ENCODE measurements at regions not wholly inside any gene's neighbourhood (a gene's known extent, or its start where the extent isn't known, plus 50 kb on each side); places are given as distances from the start of the nearest gene placed in this dataset.

DNA sequence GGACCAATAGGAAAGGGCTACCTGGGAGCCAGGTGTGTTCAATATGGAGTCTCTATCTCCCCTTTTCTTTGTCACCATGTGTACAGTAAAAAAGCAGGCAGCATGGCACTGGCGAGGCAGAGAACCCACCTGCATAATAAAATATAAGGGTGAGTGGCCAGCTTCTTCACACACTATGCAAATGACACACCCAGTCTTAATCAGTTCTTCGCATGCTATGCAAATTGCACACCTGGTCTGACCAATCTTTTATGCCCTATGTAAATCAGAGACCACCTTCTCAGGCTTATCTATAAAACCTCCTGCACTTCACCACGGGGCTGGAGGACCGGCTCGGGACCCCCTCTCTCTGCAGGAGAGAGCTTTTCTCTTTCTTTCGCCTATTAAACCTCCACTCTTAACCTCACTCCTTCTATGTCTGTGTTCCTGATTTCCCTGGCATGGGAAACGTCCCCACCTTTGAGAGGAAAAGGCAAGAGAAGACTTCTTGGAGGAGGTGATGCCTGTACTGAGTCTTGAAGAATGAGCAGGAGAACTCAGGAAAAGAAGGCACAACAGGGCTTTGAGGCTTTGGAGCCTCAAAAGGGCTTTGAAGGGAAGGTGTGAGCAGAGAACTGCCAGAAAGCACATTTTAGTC is 502.1 kb downstream of the GRIN2A start:
- TF ChIP-seq, protein P1, sequence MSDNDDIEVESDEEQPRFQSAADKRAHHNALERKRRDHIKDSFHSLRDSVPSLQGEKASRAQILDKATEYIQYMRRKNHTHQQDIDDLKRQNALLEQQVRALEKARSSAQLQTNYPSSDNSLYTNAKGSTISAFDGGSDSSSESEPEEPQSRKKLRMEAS (IDR thresholded peaks at IDR 0.05; ENCODE audit: insufficient read depth, insufficient read length): no peak
- dilution Hi-C loops (cut with MboI; ENCODE audit: extremely low pct_ligation_motif_present, low sequenced_read_pairs): no loop called here
- CTCF ChIA-PET: no interaction called here

DNA sequence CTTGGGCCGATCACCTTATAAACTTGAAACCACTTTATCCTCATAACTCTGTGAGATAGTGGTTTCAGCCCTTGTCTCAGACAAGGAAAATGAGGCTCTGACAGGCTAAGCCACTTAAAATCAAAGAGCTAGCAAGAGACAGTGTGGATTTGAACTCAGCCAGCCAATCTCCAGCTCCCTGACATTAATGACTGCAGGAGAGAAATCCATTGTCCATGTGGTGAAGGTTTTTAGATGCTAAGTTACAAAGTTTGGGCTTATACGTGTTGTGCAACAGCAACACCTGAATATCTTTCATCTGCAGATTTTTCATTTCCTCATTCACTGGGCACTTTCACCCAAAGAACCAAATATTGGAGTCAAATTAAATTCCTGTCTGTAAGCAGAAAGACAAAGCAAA is 501.3 kb downstream of the GRIN2A start:
- Histone ChIP-seq H3K4me2 (ENCODE audit: insufficient read depth, low read length) (no peak overlapping the region), H3K9me1 (replicated peaks; ENCODE audit: control insufficient read depth, extremely low read depth, insufficient read depth, low read length) (no peaks in the 10 kb centered on the region), H3K4me1 (ENCODE audit: control insufficient read depth, extremely low read depth, insufficient read depth, low read length) (no peaks in the 10 kb centered on the region), H3K9me3 (replicated peaks; ENCODE audit: control insufficient read depth, insufficient read depth, low read length) (no peaks in the 10 kb centered on the region), H3K27ac (ENCODE audit: insufficient read depth, low read depth, low read length) (no peak overlapping the region), H3K27me3 (ENCODE audit: control insufficient read depth in 2 of 2, insufficient read depth in 2 of 2, low read length in 2 of 2) (no peaks in the 10 kb centered on the region), H3K79me2 (ENCODE audit: control insufficient read depth, insufficient read depth, low read length) (no peaks in the 10 kb centered on the region), H3K36me3 (ENCODE audit: control insufficient read depth in 2 of 2, extremely low read depth in 1 of 2, insufficient read depth in 2 of 2, low read length in 2 of 2) (no peaks in the 10 kb centered on the region), H4K20me1 (replicated peaks; ENCODE audit: control insufficient read depth, extremely low read depth, insufficient read depth, low read length) (no peaks in the 10 kb centered on the region), H3K9ac (replicated peaks; ENCODE audit: extremely low read depth, insufficient read depth, low read length) (no peak overlapping the region), H2AFZ (ENCODE audit: low read depth, low read length) (no peak overlapping the region), H3K4me3 (replicated peaks in 1 of 3; ENCODE audit: insufficient read depth in 1 of 3, low read depth in 1 of 3, low read length in 3 of 3) (no peak overlapping the region)
- intact Hi-C loops (cut with micrococcal nuclease) (no loop called here), dilution Hi-C loops (cut with MboI; ENCODE audit: extremely low pct_ligation_motif_present, low sequenced_read_pairs) (no loop called here)
- ChIA-PET POLR2A (no interaction called here), CTCF (no interaction called here)
- no peak for DNase-seq (ENCODE audit: low read depth, low spot score)
- no TSS peak for BruUV-seq (replicated peaks)
- TF ChIP-seq FOS (IDR thresholded peaks at IDR 0.05; ENCODE audit: borderline replicate concordance, insufficient read depth, low read length) (no peak), EZH2 (IDR thresholded peaks at IDR 0.05; ENCODE audit: borderline replicate concordance, low read depth, low read length, severe bottlenecking) (no peak), MYC (IDR thresholded peaks at IDR 0.05; ENCODE audit: low read depth, low read length) (no peak), JUN (IDR thresholded peaks at IDR 0.05; ENCODE audit: borderline replicate concordance, insufficient read depth, insufficient read length, low read depth) (no peak), POLR2A (IDR thresholded peaks at IDR 0.05; ENCODE audit: low read depth, low read length) (no peak), GATA2 (IDR thresholded peaks at IDR 0.05; ENCODE audit: insufficient read depth, insufficient read length, low read depth, low read length) (no peak), POLR2AphosphoS5 (IDR thresholded peaks at IDR 0.05; ENCODE audit: insufficient read depth, low read depth, low read length) (no peak)
- TF ChIP-seq, protein P2, sequence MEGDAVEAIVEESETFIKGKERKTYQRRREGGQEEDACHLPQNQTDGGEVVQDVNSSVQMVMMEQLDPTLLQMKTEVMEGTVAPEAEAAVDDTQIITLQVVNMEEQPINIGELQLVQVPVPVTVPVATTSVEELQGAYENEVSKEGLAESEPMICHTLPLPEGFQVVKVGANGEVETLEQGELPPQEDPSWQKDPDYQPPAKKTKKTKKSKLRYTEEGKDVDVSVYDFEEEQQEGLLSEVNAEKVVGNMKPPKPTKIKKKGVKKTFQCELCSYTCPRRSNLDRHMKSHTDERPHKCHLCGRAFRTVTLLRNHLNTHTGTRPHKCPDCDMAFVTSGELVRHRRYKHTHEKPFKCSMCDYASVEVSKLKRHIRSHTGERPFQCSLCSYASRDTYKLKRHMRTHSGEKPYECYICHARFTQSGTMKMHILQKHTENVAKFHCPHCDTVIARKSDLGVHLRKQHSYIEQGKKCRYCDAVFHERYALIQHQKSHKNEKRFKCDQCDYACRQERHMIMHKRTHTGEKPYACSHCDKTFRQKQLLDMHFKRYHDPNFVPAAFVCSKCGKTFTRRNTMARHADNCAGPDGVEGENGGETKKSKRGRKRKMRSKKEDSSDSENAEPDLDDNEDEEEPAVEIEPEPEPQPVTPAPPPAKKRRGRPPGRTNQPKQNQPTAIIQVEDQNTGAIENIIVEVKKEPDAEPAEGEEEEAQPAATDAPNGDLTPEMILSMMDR (IDR thresholded peaks at IDR 0.05; ENCODE audit: extremely low read depth in 1 of 2, insufficient read depth in 1 of 2, low read depth in 1 of 2, low read length in 2 of 2): no peak
- TF ChIP-seq, protein P1 (IDR thresholded peaks at IDR 0.05; ENCODE audit: insufficient read depth, insufficient read length): no peak
- FAIRE-seq: no peak

More for the DNA sequence above, 502.1 kb downstream of the GRIN2A start:
- Histone ChIP-seq H3K9me3 (replicated peaks; ENCODE audit: control insufficient read depth, insufficient read depth, low read length) (no peaks in the 10 kb centered on the region), H3K4me3 (replicated peaks in 1 of 3; ENCODE audit: insufficient read depth in 1 of 3, low read depth in 1 of 3, low read length in 3 of 3) (no peak overlapping the region), H3K27ac (ENCODE audit: insufficient read depth, low read depth, low read length) (no peak overlapping the region), H3K9ac (replicated peaks; ENCODE audit: extremely low read depth, insufficient read depth, low read length) (no peak overlapping the region), H3K36me3 (ENCODE audit: control insufficient read depth in 2 of 2, extremely low read depth in 1 of 2, insufficient read depth in 2 of 2, low read length in 2 of 2) (no peaks in the 10 kb centered on the region), H2AFZ (ENCODE audit: low read depth, low read length) (no peak overlapping the region), H3K79me2 (ENCODE audit: control insufficient read depth, insufficient read depth, low read length) (no peaks in the 10 kb centered on the region), H3K4me2 (ENCODE audit: insufficient read depth, low read length) (no peak overlapping the region), H3K27me3 (ENCODE audit: control insufficient read depth in 2 of 2, insufficient read depth in 2 of 2, low read length in 2 of 2) (no peaks in the 10 kb centered on the region), H4K20me1 (replicated peaks; ENCODE audit: control insufficient read depth, extremely low read depth, insufficient read depth, low read length) (no peaks in the 10 kb centered on the region), H3K4me1 (ENCODE audit: control insufficient read depth, extremely low read depth, insufficient read depth, low read length) (no peaks in the 10 kb centered on the region), H3K9me1 (replicated peaks; ENCODE audit: control insufficient read depth, extremely low read depth, insufficient read depth, low read length) (no peaks in the 10 kb centered on the region)
- intact Hi-C loops (cut with micrococcal nuclease): no loop called here
- POLR2A ChIA-PET: no interaction called here
- BruUV-seq (replicated peaks): no TSS peak
- no peak for DNase-seq (ENCODE audit: low read depth, low spot score)
- no peak for FAIRE-seq
